ENCODE measurements at regions not wholly inside any gene's neighbourhood (a gene's known extent, or its start where the extent isn't known, plus 50 kb on each side); places are given as distances from the start of the nearest gene placed in this dataset.

DNA sequence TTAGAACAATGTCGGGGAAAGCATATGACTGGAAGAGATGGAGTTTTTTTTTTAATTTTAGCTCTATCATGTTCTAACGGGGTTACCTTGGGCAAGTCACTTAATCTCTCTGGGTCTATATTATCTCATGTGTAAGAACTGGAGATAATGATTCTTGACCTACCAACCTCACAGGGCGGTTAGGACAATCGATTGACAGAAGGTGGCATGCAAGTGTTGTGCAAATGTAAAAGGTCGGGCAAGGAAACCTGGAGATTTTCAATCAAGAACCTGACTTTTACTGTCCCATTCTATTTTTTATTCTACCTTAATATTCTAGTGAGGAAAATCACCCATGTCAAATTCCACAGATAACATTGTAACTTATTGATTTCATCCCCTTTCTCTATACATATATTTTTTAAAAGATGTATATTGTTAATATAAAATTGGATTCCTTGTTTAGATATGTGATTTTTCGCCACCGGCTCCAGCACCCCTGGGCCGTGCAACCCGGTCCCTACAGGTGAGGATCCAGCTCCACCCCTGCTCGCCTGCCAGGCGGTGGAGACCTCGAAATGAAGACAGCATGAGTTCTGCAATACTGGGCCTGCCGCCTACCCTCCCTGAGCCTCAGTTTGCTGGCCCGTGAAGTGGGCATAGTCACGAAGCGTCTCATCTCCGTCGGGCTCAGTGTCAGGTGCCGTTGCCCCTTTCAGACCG, 497.6 kb upstream of the PHF14 start:
- TF ChIP-seq, protein P1, sequence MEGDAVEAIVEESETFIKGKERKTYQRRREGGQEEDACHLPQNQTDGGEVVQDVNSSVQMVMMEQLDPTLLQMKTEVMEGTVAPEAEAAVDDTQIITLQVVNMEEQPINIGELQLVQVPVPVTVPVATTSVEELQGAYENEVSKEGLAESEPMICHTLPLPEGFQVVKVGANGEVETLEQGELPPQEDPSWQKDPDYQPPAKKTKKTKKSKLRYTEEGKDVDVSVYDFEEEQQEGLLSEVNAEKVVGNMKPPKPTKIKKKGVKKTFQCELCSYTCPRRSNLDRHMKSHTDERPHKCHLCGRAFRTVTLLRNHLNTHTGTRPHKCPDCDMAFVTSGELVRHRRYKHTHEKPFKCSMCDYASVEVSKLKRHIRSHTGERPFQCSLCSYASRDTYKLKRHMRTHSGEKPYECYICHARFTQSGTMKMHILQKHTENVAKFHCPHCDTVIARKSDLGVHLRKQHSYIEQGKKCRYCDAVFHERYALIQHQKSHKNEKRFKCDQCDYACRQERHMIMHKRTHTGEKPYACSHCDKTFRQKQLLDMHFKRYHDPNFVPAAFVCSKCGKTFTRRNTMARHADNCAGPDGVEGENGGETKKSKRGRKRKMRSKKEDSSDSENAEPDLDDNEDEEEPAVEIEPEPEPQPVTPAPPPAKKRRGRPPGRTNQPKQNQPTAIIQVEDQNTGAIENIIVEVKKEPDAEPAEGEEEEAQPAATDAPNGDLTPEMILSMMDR (IDR thresholded peaks at IDR 0.05; ENCODE audit: low read length), result no peak
- TF ChIP-seq EZH2 (IDR thresholded peaks at IDR 0.05; ENCODE audit: borderline replicate concordance, low read length), result no peak

Data from OCI-LY1 (cell line).